ENCODE measurements at regions not wholly inside any gene's neighbourhood (a gene's known extent, or its start where the extent isn't known, plus 50 kb on each side); places are given as distances from the start of the nearest gene placed in this dataset.

DNA sequence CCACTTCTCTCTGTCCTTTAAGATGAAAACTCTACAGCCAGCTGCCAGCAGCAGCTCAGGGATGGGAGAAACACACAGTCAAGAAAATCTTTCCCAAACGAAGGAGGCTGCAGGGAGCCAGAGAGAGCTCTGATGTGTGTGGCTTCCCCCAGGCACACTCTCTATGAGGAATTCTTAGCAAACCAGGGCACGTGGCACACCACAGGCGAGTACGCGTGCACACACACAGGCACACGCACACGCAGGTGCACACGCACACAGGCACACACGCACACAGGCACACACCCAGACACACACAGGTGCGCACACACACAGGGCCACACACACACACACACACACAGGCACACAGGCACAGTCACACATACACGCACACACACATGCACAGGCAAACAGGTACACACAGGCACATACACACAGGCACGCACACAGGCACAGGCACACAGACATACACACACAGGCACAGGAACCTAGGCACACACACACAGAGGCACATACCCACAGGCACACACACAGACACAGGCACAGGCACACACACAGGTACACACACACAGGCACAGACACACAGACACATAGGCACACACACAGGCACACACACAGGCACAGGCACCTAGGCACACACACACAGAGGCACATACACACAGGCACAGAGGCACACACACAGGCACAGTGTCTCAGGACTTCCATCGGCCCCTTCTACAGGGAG is 91.5 kb upstream of the ATP2B2 start:
- Histone ChIP-seq H3K4me3 (replicated peaks in 1 of 3; ENCODE audit: insufficient read depth in 1 of 3, low read depth in 1 of 3, low read length in 3 of 3) (no peak overlapping the region), H3K9me1 (replicated peaks; ENCODE audit: control insufficient read depth, extremely low read depth, insufficient read depth, low read length) (no peaks in the 10 kb centered on the region), H3K79me2 (ENCODE audit: control insufficient read depth, insufficient read depth, low read length) (no peaks in the 10 kb centered on the region), H2AFZ (ENCODE audit: low read depth, low read length) (no peak overlapping the region), H3K27me3 (ENCODE audit: control insufficient read depth in 2 of 2, insufficient read depth in 2 of 2, low read length in 2 of 2) (no peaks in the 10 kb centered on the region), H3K9me3 (replicated peaks; ENCODE audit: control insufficient read depth, insufficient read depth, low read length) (no peaks in the 10 kb centered on the region), H3K4me1 (ENCODE audit: control insufficient read depth, extremely low read depth, insufficient read depth, low read length) (no peaks in the 10 kb centered on the region), H4K20me1 (replicated peaks; ENCODE audit: control insufficient read depth, extremely low read depth, insufficient read depth, low read length) (no peaks in the 10 kb centered on the region), H3K27ac (ENCODE audit: insufficient read depth, low read depth, low read length) (no peak overlapping the region), H3K36me3 (ENCODE audit: control insufficient read depth in 2 of 2, extremely low read depth in 1 of 2, insufficient read depth in 2 of 2, low read length in 2 of 2) (no peaks in the 10 kb centered on the region), H3K4me2 (ENCODE audit: insufficient read depth, low read length) (no peak overlapping the region), H3K9ac (replicated peaks; ENCODE audit: extremely low read depth, insufficient read depth, low read length) (no peak overlapping the region)
- FAIRE-seq (no peak), DNase-seq (ENCODE audit: low read depth, low spot score) (no peak)
- BruUV-seq (replicated peaks): no TSS peak
- intact Hi-C loops (cut with micrococcal nuclease) (no loop called here), dilution Hi-C loops (cut with MboI; ENCODE audit: extremely low pct_ligation_motif_present, low sequenced_read_pairs) (no loop called here)
- POLR2A ChIA-PET: no interaction called here
- CTCF ChIA-PET: no interaction called here
- TF ChIP-seq, protein P1, sequence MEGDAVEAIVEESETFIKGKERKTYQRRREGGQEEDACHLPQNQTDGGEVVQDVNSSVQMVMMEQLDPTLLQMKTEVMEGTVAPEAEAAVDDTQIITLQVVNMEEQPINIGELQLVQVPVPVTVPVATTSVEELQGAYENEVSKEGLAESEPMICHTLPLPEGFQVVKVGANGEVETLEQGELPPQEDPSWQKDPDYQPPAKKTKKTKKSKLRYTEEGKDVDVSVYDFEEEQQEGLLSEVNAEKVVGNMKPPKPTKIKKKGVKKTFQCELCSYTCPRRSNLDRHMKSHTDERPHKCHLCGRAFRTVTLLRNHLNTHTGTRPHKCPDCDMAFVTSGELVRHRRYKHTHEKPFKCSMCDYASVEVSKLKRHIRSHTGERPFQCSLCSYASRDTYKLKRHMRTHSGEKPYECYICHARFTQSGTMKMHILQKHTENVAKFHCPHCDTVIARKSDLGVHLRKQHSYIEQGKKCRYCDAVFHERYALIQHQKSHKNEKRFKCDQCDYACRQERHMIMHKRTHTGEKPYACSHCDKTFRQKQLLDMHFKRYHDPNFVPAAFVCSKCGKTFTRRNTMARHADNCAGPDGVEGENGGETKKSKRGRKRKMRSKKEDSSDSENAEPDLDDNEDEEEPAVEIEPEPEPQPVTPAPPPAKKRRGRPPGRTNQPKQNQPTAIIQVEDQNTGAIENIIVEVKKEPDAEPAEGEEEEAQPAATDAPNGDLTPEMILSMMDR (IDR thresholded peaks at IDR 0.05; ENCODE audit: extremely low read depth in 1 of 2, insufficient read depth in 1 of 2, low read depth in 1 of 2, low read length in 2 of 2): no peak
- TF ChIP-seq GATA2 (IDR thresholded peaks at IDR 0.05; ENCODE audit: insufficient read depth, insufficient read length, low read depth, low read length) (no peak), POLR2AphosphoS5 (IDR thresholded peaks at IDR 0.05; ENCODE audit: insufficient read depth, low read depth, low read length) (no peak), EZH2 (IDR thresholded peaks at IDR 0.05; ENCODE audit: borderline replicate concordance, low read depth, low read length, severe bottlenecking) (no peak), JUN (IDR thresholded peaks at IDR 0.05; ENCODE audit: borderline replicate concordance, insufficient read depth, insufficient read length, low read depth) (no peak), POLR2A (IDR thresholded peaks at IDR 0.05; ENCODE audit: low read depth, low read length) (no peak), MYC (IDR thresholded peaks at IDR 0.05; ENCODE audit: low read depth, low read length) (no peak), FOS (IDR thresholded peaks at IDR 0.05; ENCODE audit: borderline replicate concordance, insufficient read depth, low read length) (no peak)
- TF ChIP-seq, protein P2, sequence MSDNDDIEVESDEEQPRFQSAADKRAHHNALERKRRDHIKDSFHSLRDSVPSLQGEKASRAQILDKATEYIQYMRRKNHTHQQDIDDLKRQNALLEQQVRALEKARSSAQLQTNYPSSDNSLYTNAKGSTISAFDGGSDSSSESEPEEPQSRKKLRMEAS (IDR thresholded peaks at IDR 0.05; ENCODE audit: insufficient read depth, insufficient read length): no peak
